ENCODE measurements at regions not wholly inside any gene's neighbourhood (a gene's known extent, or its start where the extent isn't known, plus 50 kb on each side); places are given as distances from the start of the nearest gene placed in this dataset.

DNA sequence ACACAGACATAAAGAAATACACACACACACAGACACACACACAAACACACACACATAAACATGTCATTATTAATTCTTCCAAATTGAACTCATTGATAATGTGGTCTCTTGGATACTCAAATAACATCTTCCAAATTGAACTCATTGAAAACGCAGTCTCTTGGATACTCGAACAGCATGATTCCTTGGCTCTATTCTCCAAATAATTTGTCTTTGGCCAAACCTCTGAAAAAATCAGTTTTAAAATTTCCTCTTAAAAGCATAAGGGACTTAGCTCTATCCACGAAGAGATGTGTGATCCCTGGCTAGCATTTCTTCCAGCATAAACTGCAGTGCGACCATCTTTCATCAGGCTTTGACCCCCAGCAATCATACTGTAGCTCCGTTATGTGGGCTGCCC lies 296.6 kb downstream of the IRX2 start:
- TF ChIP-seq, protein P1, sequence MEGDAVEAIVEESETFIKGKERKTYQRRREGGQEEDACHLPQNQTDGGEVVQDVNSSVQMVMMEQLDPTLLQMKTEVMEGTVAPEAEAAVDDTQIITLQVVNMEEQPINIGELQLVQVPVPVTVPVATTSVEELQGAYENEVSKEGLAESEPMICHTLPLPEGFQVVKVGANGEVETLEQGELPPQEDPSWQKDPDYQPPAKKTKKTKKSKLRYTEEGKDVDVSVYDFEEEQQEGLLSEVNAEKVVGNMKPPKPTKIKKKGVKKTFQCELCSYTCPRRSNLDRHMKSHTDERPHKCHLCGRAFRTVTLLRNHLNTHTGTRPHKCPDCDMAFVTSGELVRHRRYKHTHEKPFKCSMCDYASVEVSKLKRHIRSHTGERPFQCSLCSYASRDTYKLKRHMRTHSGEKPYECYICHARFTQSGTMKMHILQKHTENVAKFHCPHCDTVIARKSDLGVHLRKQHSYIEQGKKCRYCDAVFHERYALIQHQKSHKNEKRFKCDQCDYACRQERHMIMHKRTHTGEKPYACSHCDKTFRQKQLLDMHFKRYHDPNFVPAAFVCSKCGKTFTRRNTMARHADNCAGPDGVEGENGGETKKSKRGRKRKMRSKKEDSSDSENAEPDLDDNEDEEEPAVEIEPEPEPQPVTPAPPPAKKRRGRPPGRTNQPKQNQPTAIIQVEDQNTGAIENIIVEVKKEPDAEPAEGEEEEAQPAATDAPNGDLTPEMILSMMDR (IDR thresholded peaks at IDR 0.05; ENCODE audit: insufficient read depth, low read length, missing control alignments) = no peak
- no peak overlapping the region for H3K4me3 ChIP-seq (ENCODE audit: low read depth, low read length)
- ChIA-PET POLR2A (no interaction called here), CTCF (no interaction called here)
- no peak for DNase-seq (ENCODE audit: low read depth, low spot score)

DNA sequence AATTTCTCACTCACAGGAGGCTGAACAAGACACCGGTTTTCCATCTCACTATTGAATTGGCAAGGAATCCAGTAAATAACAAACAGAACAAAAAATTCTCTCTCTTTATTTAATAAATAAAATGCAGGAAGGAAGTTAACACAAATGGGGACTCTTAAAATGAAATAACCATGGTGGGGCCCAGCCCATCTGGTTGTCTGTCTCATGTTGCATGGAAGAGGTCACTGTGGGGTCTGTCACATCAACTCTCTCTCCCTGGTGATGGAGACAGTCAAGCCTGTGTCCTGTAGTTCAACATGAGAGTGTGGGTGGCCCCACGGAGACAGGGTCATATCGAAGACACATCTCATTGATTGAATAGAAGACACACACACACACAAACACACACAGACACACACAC lies 297.7 kb downstream of the IRX2 start:
- DNase-seq (ENCODE audit: low read depth, low spot score) = no peak
- TF ChIP-seq, protein P1 (IDR thresholded peaks at IDR 0.05; ENCODE audit: insufficient read depth, low read length, missing control alignments) = no peak
- CTCF ChIA-PET = no interaction called here
- POLR2A ChIA-PET = no interaction called here
- no peak overlapping the region for H3K4me3 ChIP-seq (ENCODE audit: low read depth, low read length)

DNA sequence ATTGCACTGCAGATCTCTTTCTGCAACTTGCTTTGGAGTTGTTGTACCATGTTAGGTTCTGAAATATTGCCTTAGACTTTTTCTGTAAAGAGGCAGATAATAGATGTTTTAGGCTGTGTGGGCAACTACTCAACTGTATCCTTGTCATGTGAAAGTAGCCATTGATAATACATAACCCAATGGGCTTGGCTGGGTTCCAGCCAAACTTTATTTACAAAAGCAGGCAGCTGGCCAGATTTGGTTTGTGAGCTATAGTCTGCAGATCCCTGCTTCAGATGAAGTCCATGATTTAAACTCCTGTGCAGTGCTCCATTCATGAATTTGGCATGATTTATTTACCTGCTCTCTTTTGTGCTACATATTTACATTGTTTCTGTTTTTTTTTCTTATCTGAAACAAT lies 300.4 kb downstream of the IRX2 start:
- H3K4me3 ChIP-seq (ENCODE audit: low read depth, low read length) = no peak overlapping the region
- CTCF ChIA-PET = no interaction called here

DNA sequence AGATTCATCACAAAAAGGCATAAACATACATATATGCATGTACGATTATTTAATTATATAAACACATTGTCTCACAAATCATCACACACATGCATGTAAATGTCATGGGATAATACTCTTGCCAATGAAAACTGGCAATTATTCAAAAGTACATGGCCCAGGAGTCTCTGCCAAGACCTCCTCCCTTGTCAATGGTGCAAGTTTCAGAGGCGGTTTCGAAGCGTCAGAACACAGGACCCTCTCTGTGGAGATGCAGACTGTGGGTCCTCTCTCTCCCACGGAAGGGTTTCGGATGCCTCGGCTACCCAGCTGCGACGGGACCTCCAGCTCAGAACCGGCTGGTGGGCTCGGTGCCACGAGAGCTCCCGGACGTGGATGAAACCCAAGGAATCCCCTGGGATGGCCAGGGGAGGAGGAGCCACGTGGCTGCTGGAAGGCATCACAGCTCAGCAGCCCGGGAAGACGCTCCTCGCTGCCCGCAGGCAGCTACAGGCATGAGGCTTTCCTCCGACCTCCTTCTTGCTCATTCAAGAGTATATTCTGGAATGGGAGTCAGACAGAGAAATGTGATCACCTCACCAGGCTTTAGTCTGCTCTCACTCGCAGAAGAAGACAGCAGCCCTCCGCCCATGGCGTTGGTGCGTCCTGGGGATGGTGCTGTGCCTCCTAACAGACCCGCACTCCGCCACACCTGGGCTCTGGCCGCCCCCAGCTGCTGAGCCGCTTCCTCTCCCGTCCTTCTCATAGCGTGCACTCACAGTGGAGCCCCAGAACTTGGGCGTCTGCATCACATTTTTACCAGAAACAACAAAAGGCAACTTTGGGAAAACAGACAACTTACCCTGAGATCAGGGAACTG lies 308.8 kb downstream of the IRX2 start:
- TF ChIP-seq, protein P1 (IDR thresholded peaks at IDR 0.05; ENCODE audit: insufficient read depth, low read length, missing control alignments) = no peak
- POLR2A ChIA-PET = no interaction called here
- CTCF ChIA-PET = no interaction called here
- no peak for DNase-seq (ENCODE audit: low read depth, low spot score)
- H3K4me3 ChIP-seq (ENCODE audit: low read depth, low read length) = no peak overlapping the region

More for the DNA sequence above, 300.4 kb downstream of the IRX2 start:
- TF ChIP-seq, protein P1 (IDR thresholded peaks at IDR 0.05; ENCODE audit: insufficient read depth, low read length, missing control alignments) = no peak
- no peak for DNase-seq (ENCODE audit: low read depth, low spot score)
- POLR2A ChIA-PET = no interaction called here

DNA sequence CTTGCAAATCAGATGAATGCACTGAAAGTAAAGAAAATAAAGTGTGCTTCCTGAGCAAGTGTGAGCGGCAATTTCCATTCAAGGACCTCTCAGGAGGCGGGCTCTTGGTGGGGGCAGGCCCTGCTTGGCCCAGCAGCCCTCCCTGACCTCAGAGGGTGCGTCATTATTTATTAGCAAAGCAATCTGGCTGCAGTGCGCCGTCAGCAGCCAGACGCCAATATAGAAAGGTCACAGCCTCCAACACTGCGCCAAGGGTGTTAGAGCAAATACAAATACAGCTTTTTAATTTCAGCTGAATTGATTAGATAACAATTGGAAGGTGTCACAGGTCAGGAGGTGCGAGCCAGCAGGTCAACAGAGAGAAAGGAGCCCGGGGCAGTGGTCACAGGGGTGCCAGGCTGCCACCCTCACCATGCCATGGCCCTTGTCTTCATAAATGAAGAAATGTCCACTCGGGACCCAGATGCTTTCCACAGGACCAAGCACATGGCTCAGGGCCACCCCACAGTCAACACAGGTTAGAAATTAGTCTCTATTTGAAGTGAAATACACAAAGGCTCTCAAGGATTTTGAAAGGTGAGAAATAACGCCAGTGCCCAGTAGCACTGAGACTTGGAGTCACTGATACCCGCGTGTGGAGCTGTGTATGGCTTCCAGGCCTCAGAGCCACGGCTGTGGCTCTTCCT lies 309.8 kb downstream of the IRX2 start:
- CTCF ChIA-PET = no interaction called here
- DNase-seq (ENCODE audit: low read depth, low spot score) = no peak
- TF ChIP-seq, protein P1 (IDR thresholded peaks at IDR 0.05; ENCODE audit: insufficient read depth, low read length, missing control alignments) = no peak
- no peak overlapping the region for H3K4me3 ChIP-seq (ENCODE audit: low read depth, low read length)
- POLR2A ChIA-PET = no interaction called here

DNA sequence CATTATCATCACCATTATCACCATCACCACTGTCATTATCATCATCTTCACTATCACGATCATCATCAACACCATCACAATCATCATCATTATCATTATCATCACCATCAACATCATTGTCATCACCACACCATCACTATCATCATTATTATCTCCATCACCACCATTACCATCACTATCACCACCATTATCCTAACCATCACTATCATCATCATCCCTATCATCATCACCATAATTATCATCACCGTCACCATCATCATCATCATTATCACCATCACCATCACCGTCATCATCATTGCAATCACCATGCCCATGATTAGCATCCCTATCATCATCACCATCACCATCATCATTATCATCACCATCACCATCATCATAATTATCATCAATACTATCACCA lies 311.9 kb downstream of the IRX2 start:
- TF ChIP-seq, protein P1 (IDR thresholded peaks at IDR 0.05; ENCODE audit: insufficient read depth, low read length, missing control alignments) = no peak
- H3K4me3 ChIP-seq (ENCODE audit: low read depth, low read length) = no peak overlapping the region
- ChIA-PET CTCF (no interaction called here), POLR2A (no interaction called here)
- no peak for DNase-seq (ENCODE audit: low read depth, low spot score)
